HG03354 (cell line): ENCODE measurements at regions not wholly inside any gene's neighbourhood (a gene's known extent, or its start where the extent isn't known, plus 50 kb on each side); places are given as distances from the start of the nearest gene placed in this dataset.

Experiments used
- ATAC-seq: cut with Tn5 transposase; IDR thresholded peaks from one replicate; pipeline ENCODE4 v1.9.1; 2021; ENCODE audit warnings: mild to moderate bottlenecking; ENCODE audit not compliant: unreplicated experiment, poor library complexity, severe bottlenecking

- ATAC-seq, result no peak
Measured at GRCh38 chr2:51158251-51158650, 126.3 kb upstream of the NRXN1 start.

GRCh38 chr2:51153236-51153635 lies 121.3 kb upstream of the NRXN1 start:
- no peak for ATAC-seq

GRCh38 chr2:51151490-51152140 lies 119.7 kb upstream of the NRXN1 start:
- no peak for ATAC-seq

GRCh38 chr2:51149725-51150124 lies 117.8 kb upstream of the NRXN1 start:
- ATAC-seq, result no peak

GRCh38 chr2:51145761-51146160 lies 113.8 kb upstream of the NRXN1 start:
- no peak for ATAC-seq

GRCh38 chr2:51120754-51121280 lies 88.9 kb upstream of the NRXN1 start:
- ATAC-seq, result no peak

- ATAC-seq, result no peak
Measured at GRCh38 chr2:51111532-51111931, 79.6 kb upstream of the NRXN1 start.

- no peak for ATAC-seq
Measured at GRCh38 chr2:51108794-51109193, 76.9 kb upstream of the NRXN1 start.

GRCh38 chr2:51107841-51108240 lies 75.9 kb upstream of the NRXN1 start:
- ATAC-seq, result no peak

GRCh38 chr2:51105811-51106210 lies 73.9 kb upstream of the NRXN1 start:
- ATAC-seq, result no peak

- no peak for ATAC-seq
Measured at GRCh38 chr2:51103205-51103604, 71.3 kb upstream of the NRXN1 start.

GRCh38 chr2:51093016-51093415 lies 61.1 kb upstream of the NRXN1 start:
- no peak for ATAC-seq

GRCh38 chr2:51085420-51086068 lies 53.6 kb upstream of the NRXN1 start:
- ATAC-seq, result no peak

- no peak for ATAC-seq
Measured at GRCh38 chr2:51084750-51085149, 52.8 kb upstream of the NRXN1 start.
